ENCODE measurements at regions not wholly inside any gene's neighbourhood (a gene's known extent, or its start where the extent isn't known, plus 50 kb on each side); places are given as distances from the start of the nearest gene placed in this dataset.
"Not testable (repeated sequence)": the region's sequence is repeated elsewhere in the genome, so short reads cannot be mapped to it uniquely, and the experiment has no call there.

GRCh38 chr2:89205153-89205552, 513.7 kb downstream of the RPIA start:
- H3K36me3 ChIP-seq (ENCODE audit: control insufficient read depth, insufficient read depth, low read length); H3K27me3 ChIP-seq (ENCODE audit: control insufficient read depth, insufficient read depth, low read length); DNase-seq (ENCODE audit: low read depth); H3K4me3 ChIP-seq (ENCODE audit: low read depth, low read length): not testable (repeated sequence)
- peak; percentile 40 for TF ChIP-seq CTCF (IDR thresholded peaks at IDR 0.05; ENCODE audit: insufficient read depth, low read length, poor library complexity, severe bottlenecking)

- H3K4me3 ChIP-seq (ENCODE audit: low read depth, low read length); H3K36me3 ChIP-seq (ENCODE audit: control insufficient read depth, insufficient read depth, low read length); H3K27me3 ChIP-seq (ENCODE audit: control insufficient read depth, insufficient read depth, low read length): not testable (repeated sequence)
- peak; percentile 5 for DNase-seq (ENCODE audit: low read depth)
Observed at GRCh38 chr2:89208144-89208932, 516.9 kb downstream of the RPIA start.

- H3K27me3 ChIP-seq (ENCODE audit: control insufficient read depth, insufficient read depth, low read length); DNase-seq (ENCODE audit: low read depth); H3K36me3 ChIP-seq (ENCODE audit: control insufficient read depth, insufficient read depth, low read length); H3K4me3 ChIP-seq (ENCODE audit: low read depth, low read length): not testable (repeated sequence)
Observed at GRCh38 chr2:89213151-89213550, 521.7 kb downstream of the RPIA start.

- DNase-seq (ENCODE audit: low read depth); H3K27me3 ChIP-seq (ENCODE audit: control insufficient read depth, insufficient read depth, low read length); H3K36me3 ChIP-seq (ENCODE audit: control insufficient read depth, insufficient read depth, low read length); H3K4me3 ChIP-seq (ENCODE audit: low read depth, low read length): not testable (repeated sequence)
Observed at GRCh38 chr2:89213811-89214210, 522.3 kb downstream of the RPIA start.

- not testable (repeated sequence) for DNase-seq (ENCODE audit: low read depth); H3K36me3 ChIP-seq (ENCODE audit: control insufficient read depth, insufficient read depth, low read length); H3K27me3 ChIP-seq (ENCODE audit: control insufficient read depth, insufficient read depth, low read length); H3K4me3 ChIP-seq (ENCODE audit: low read depth, low read length)
Observed at GRCh38 chr2:89221474-89221873, 530.0 kb downstream of the RPIA start.

GRCh38 chr2:89222063-89222732, 530.7 kb downstream of the RPIA start:
- not testable (repeated sequence) for H3K27me3 ChIP-seq (ENCODE audit: control insufficient read depth, insufficient read depth, low read length); H3K36me3 ChIP-seq (ENCODE audit: control insufficient read depth, insufficient read depth, low read length); DNase-seq (ENCODE audit: low read depth); H3K4me3 ChIP-seq (ENCODE audit: low read depth, low read length)

GRCh38 chr2:89224803-89225202, 533.3 kb downstream of the RPIA start:
- H3K36me3 ChIP-seq (ENCODE audit: control insufficient read depth, insufficient read depth, low read length); H3K27me3 ChIP-seq (ENCODE audit: control insufficient read depth, insufficient read depth, low read length); DNase-seq (ENCODE audit: low read depth); H3K4me3 ChIP-seq (ENCODE audit: low read depth, low read length): not testable (repeated sequence)

- not testable (repeated sequence) for H3K36me3 ChIP-seq (ENCODE audit: control insufficient read depth, insufficient read depth, low read length); DNase-seq (ENCODE audit: low read depth); H3K27me3 ChIP-seq (ENCODE audit: control insufficient read depth, insufficient read depth, low read length); H3K4me3 ChIP-seq (ENCODE audit: low read depth, low read length)
Observed at GRCh38 chr2:89229979-89230378, 538.5 kb downstream of the RPIA start.

GRCh38 chr2:89231241-89231640, 539.8 kb downstream of the RPIA start:
- H3K36me3 ChIP-seq (ENCODE audit: control insufficient read depth, insufficient read depth, low read length); DNase-seq (ENCODE audit: low read depth); H3K27me3 ChIP-seq (ENCODE audit: control insufficient read depth, insufficient read depth, low read length); H3K4me3 ChIP-seq (ENCODE audit: low read depth, low read length): not testable (repeated sequence)

- H3K4me3 ChIP-seq (ENCODE audit: low read depth, low read length); H3K36me3 ChIP-seq (ENCODE audit: control insufficient read depth, insufficient read depth, low read length); DNase-seq (ENCODE audit: low read depth); H3K27me3 ChIP-seq (ENCODE audit: control insufficient read depth, insufficient read depth, low read length): not testable (repeated sequence)
Observed at GRCh38 chr2:89233931-89234330, 542.5 kb downstream of the RPIA start.

- H3K36me3 ChIP-seq (ENCODE audit: control insufficient read depth, insufficient read depth, low read length); H3K4me3 ChIP-seq (ENCODE audit: low read depth, low read length); H3K27me3 ChIP-seq (ENCODE audit: control insufficient read depth, insufficient read depth, low read length); DNase-seq (ENCODE audit: low read depth): not testable (repeated sequence)
Observed at GRCh38 chr2:89234818-89235466, 543.5 kb downstream of the RPIA start.

- H3K4me3 ChIP-seq (ENCODE audit: low read depth, low read length); H3K27me3 ChIP-seq (ENCODE audit: control insufficient read depth, insufficient read depth, low read length); H3K36me3 ChIP-seq (ENCODE audit: control insufficient read depth, insufficient read depth, low read length); DNase-seq (ENCODE audit: low read depth): not testable (repeated sequence)
Observed at GRCh38 chr2:89236832-89237450, 545.5 kb downstream of the RPIA start.

GRCh38 chr2:89237783-89238182, 546.3 kb downstream of the RPIA start:
- not testable (repeated sequence) for H3K36me3 ChIP-seq (ENCODE audit: control insufficient read depth, insufficient read depth, low read length); H3K27me3 ChIP-seq (ENCODE audit: control insufficient read depth, insufficient read depth, low read length); DNase-seq (ENCODE audit: low read depth); H3K4me3 ChIP-seq (ENCODE audit: low read depth, low read length)

Measured in kidney epithelial cell (primary cell).